RWPE1 (cell line): ENCODE measurements at regions not wholly inside any gene's neighbourhood (a gene's known extent, or its start where the extent isn't known, plus 50 kb on each side); places are given as distances from the start of the nearest gene placed in this dataset.
"Not testable (repeated sequence)": the region's sequence is repeated elsewhere in the genome, so short reads cannot be mapped to it uniquely, and the experiment has no call there.

Experiments
- CTCF ChIA-PET: fragments of 350-600 bp; sonication (Branson Sonifier 250); formaldehyde crosslinking; extraction: SDS; loops from one replicate; lab custom pipeline; 2021; lab: Yijun Ruan, JAX
- POLR2A ChIA-PET: fragments of 400-600 bp; formaldehyde crosslinking; extraction: SDS; loops from one replicate; lab custom pipeline; 2020; ENCODE audit warnings: antibody characterized with exemption; ENCODE audit not compliant: low non-redundant PET; lab: Yijun Ruan, JAX
- DNase-seq: peaks from one replicate; pipeline ENCODE4 v3.0.0; 2012; ENCODE audit warnings: low spot score
- H3K27ac ChIP-seq: fragments of 450-650 bp; 2 replicates; pipeline ENCODE4 v1.5.1; 2017
- CTCF ChIP-seq: fragments of 450-650 bp; conservative IDR thresholded peaks from 2 replicates; pipeline ENCODE4 v1.5.1; 2017; ENCODE audit warnings: low read depth, mild to moderate bottlenecking

GRCh38 chr7:149978944-149979343 is 105.2 kb downstream of the ATP6V0E2 start:
- DNase-seq, CTCF ChIA-PET, POLR2A ChIA-PET, H3K27ac ChIP-seq: not testable (repeated sequence)

- H3K27ac ChIP-seq, CTCF ChIA-PET, POLR2A ChIA-PET, DNase-seq: not testable (repeated sequence)
Measured at GRCh38 chr7:149982537-149983112, 108.9 kb downstream of the ATP6V0E2 start.

GRCh38 chr7:149986866-149987265 is 113.1 kb downstream of the ATP6V0E2 start:
- POLR2A ChIA-PET, CTCF ChIA-PET, DNase-seq, H3K27ac ChIP-seq: not testable (repeated sequence)

- POLR2A ChIA-PET, CTCF ChIA-PET, H3K27ac ChIP-seq, DNase-seq: not testable (repeated sequence)
Measured at GRCh38 chr7:149991652-149992302, 118.0 kb downstream of the ATP6V0E2 start.

- CTCF ChIA-PET, DNase-seq, H3K27ac ChIP-seq, POLR2A ChIA-PET: not testable (repeated sequence)
Measured at GRCh38 chr7:149992366-149992765, 118.6 kb downstream of the ATP6V0E2 start.

GRCh38 chr7:149995369-149996026 is 121.7 kb downstream of the ATP6V0E2 start:
- H3K27ac ChIP-seq, POLR2A ChIA-PET, CTCF ChIA-PET, DNase-seq: not testable (repeated sequence)

- CTCF ChIA-PET, H3K27ac ChIP-seq, DNase-seq, POLR2A ChIA-PET: not testable (repeated sequence)
Measured at GRCh38 chr7:150000780-150001599, 127.2 kb downstream of the ATP6V0E2 start.

- no peak for DNase-seq
- TF ChIP-seq CTCF: no peak
- CTCF ChIA-PET: no interaction called here
- H3K27ac ChIP-seq: no peak overlapping the region
- POLR2A ChIA-PET: no interaction called here
Measured at GRCh38 chr7:150003304-150003810, 129.6 kb downstream of the ATP6V0E2 start.

GRCh38 chr7:150003973-150004372 is 130.2 kb downstream of the ATP6V0E2 start:
- CTCF ChIA-PET, POLR2A ChIA-PET, DNase-seq, H3K27ac ChIP-seq: not testable (repeated sequence)

GRCh38 chr7:150004843-150005242 is 131.1 kb downstream of the ATP6V0E2 start:
- H3K27ac ChIP-seq, POLR2A ChIA-PET, DNase-seq, CTCF ChIA-PET: not testable (repeated sequence)

- CTCF ChIA-PET, POLR2A ChIA-PET, DNase-seq: not testable (repeated sequence)
Measured at GRCh38 chr7:150009620-150010303, 136.0 kb downstream of the ATP6V0E2 start.

GRCh38 chr7:150016651-150017189 is 143.0 kb downstream of the ATP6V0E2 start:
- H3K27ac ChIP-seq, CTCF ChIA-PET, DNase-seq, POLR2A ChIA-PET: not testable (repeated sequence)

More at GRCh38 chr7:150009620-150010303, 136.0 kb downstream of the ATP6V0E2 start:
- H3K27ac ChIP-seq: not testable (repeated sequence)

GRCh38 chr7:150020210-150020609 is 146.4 kb downstream of the ATP6V0E2 start:
- H3K27ac ChIP-seq, DNase-seq, POLR2A ChIA-PET, CTCF ChIA-PET: not testable (repeated sequence)

- POLR2A ChIA-PET, H3K27ac ChIP-seq, CTCF ChIA-PET, DNase-seq: not testable (repeated sequence)
Measured at GRCh38 chr7:150024550-150025490, 151.1 kb downstream of the ATP6V0E2 start.
